Thymus (tissue), 11 donors: ENCODE measurements at regions not wholly inside any gene's neighbourhood (a gene's known extent, or its start where the extent isn't known, plus 50 kb on each side); places are given as distances from the start of the nearest gene placed in this dataset.
"Not testable (repeated sequence)": the region's sequence is repeated elsewhere in the genome, so short reads cannot be mapped to it uniquely, and the experiment has no call there.

Experiments
- DNase-seq, 9 donors: peaks; one replicate each; pipeline ENCODE4 v3.0.0-alpha.2; 2013; ENCODE audit warnings: low spot score in 9 of 9, low read depth in 6 of 9, missing footprints in 1 of 9
- H3K27ac ChIP-seq, 2 donors: one replicate each; pipeline ENCODE4 v1.5.1; 2013; ENCODE audit warnings: control low read depth in 1 of 2, low read depth in 1 of 2, low read length in 1 of 2, mild to moderate bottlenecking in 1 of 2, moderate library complexity in 1 of 2
- H3K27me3 ChIP-seq, 2 donors: one replicate each; pipeline ENCODE4 v1.5.1; 2013; ENCODE audit warnings: low read length in 1 of 2; ENCODE audit not compliant: control insufficient read depth in 2 of 2, insufficient read depth in 1 of 2
- H3K36me3 ChIP-seq, 2 donors: one replicate each; pipeline ENCODE4 v1.5.1; 2013; ENCODE audit warnings: low read length in 1 of 2, mild to moderate bottlenecking in 1 of 2, moderate library complexity in 1 of 2; ENCODE audit not compliant: control insufficient read depth in 2 of 2, insufficient read depth in 2 of 2
- H3K4me1 ChIP-seq, 2 donors: one replicate each; pipeline ENCODE4 v1.5.1; 2013; ENCODE audit warnings: low read length in 2 of 2; ENCODE audit not compliant: control insufficient read depth in 2 of 2, insufficient read depth in 2 of 2
- H3K4me3 ChIP-seq, 2 donors: one replicate each; pipeline ENCODE4 v1.5.1; 2013; ENCODE audit warnings: low read length in 2 of 2, control low read depth in 1 of 2, mild to moderate bottlenecking in 1 of 2
- H3K9me3 ChIP-seq, 2 donors: one replicate each; pipeline ENCODE4 v1.5.1; 2013; ENCODE audit warnings: low read length in 1 of 2, mild to moderate bottlenecking in 1 of 2; ENCODE audit not compliant: control insufficient read depth in 2 of 2, insufficient read depth in 1 of 2
- WGBS: extraction: QIAGEN DNeasy Blood & Tissue Kit; methylation state at CpG from one replicate; pipeline ENCODE4 v1.1.7; 2013; 5-methylcytosine and 5-hydroxymethylcytosine counted together
- donor health status: healthy.

GRCh38 chr10:83518779-83519178, 620.5 kb upstream of the GHITM start:
- 72% methylated on average over 4 of the region's 4 CpGs for WGBS
- Histone ChIP-seq H3K27ac (no peak overlapping the region), H3K9me3 (peaks cover 0 to 3% of the 10 kb centered on the region in 2 donors), H3K27me3 (no peaks in the 10 kb centered on the region), H3K4me3 (no peak overlapping the region), H3K36me3 (no peaks in the 10 kb centered on the region), H3K4me1 (no peaks in the 10 kb centered on the region)
- no peak for DNase-seq

GRCh38 chr10:83520386-83520785, 618.9 kb upstream of the GHITM start:
- H3K27me3 ChIP-seq, DNase-seq, H3K27ac ChIP-seq, H3K4me3 ChIP-seq, H3K9me3 ChIP-seq, H3K36me3 ChIP-seq, H3K4me1 ChIP-seq: not testable (repeated sequence)
- 93% methylated on average over 11 of the region's 11 CpGs for WGBS

- Histone ChIP-seq H3K4me3 (no peak overlapping the region), H3K4me1 (no peaks in the 10 kb centered on the region), H3K27ac (no peak overlapping the region), H3K9me3 (peaks cover 1 to 18% of the 10 kb centered on the region in 2 donors), H3K27me3 (no peaks in the 10 kb centered on the region), H3K36me3 (no peaks in the 10 kb centered on the region)
- DNase-seq = no peak
Observed at GRCh38 chr10:83522456-83522855, 616.9 kb upstream of the GHITM start.

- no peak overlapping the region for H3K4me3 ChIP-seq
- H3K36me3 ChIP-seq = no peaks in the 10 kb centered on the region
- H3K27me3 ChIP-seq = no peaks in the 10 kb centered on the region
- H3K9me3 ChIP-seq = peaks cover 1 to 18% of the 10 kb centered on the region in 2 donors
- no peak overlapping the region for H3K27ac ChIP-seq
- 86% methylated on average over 3 of the region's 3 CpGs for WGBS
- DNase-seq = no peak
- no peaks in the 10 kb centered on the region for H3K4me1 ChIP-seq
Observed at GRCh38 chr10:83522881-83523386, 616.4 kb upstream of the GHITM start.

GRCh38 chr10:83527934-83528333, 611.4 kb upstream of the GHITM start:
- no peaks in the 10 kb centered on the region for H3K27me3 ChIP-seq
- DNase-seq = no peak
- H3K36me3 ChIP-seq = no peaks in the 10 kb centered on the region
- peaks cover 1 to 15% of the 10 kb centered on the region in 2 donors for H3K9me3 ChIP-seq
- no peak overlapping the region for H3K4me3 ChIP-seq
- no peak overlapping the region for H3K27ac ChIP-seq
- no peaks in the 10 kb centered on the region for H3K4me1 ChIP-seq

GRCh38 chr10:83533290-83533689, 606.0 kb upstream of the GHITM start:
- H3K27ac ChIP-seq = no peak overlapping the region
- H3K36me3 ChIP-seq = no peaks in the 10 kb centered on the region
- no peak overlapping the region for H3K4me3 ChIP-seq
- WGBS = 31% methylated on average over 1 of the region's 1 CpG
- H3K27me3 ChIP-seq = no peaks in the 10 kb centered on the region
- H3K4me1 ChIP-seq = no peaks in the 10 kb centered on the region
- no peaks in the 10 kb centered on the region for H3K9me3 ChIP-seq
- no peak for DNase-seq

GRCh38 chr10:83536426-83536825, 602.9 kb upstream of the GHITM start:
- H3K4me3 ChIP-seq = no peak overlapping the region

GRCh38 chr10:83538047-83538446, 601.3 kb upstream of the GHITM start:
- H3K4me1 ChIP-seq = no peaks in the 10 kb centered on the region
- no peak overlapping the region for H3K27ac ChIP-seq
- no peaks in the 10 kb centered on the region for H3K9me3 ChIP-seq
- H3K36me3 ChIP-seq = no peaks in the 10 kb centered on the region
- DNase-seq = no peak
- no peak overlapping the region for H3K4me3 ChIP-seq
- H3K27me3 ChIP-seq = no peaks in the 10 kb centered on the region

More at GRCh38 chr10:83536426-83536825, 602.9 kb upstream of the GHITM start:
- no peak overlapping the region for H3K27ac ChIP-seq
- no peaks in the 10 kb centered on the region for H3K4me1 ChIP-seq
- no peak for DNase-seq
- WGBS = 92% methylated on average over 4 of the region's 4 CpGs
- H3K36me3 ChIP-seq = no peaks in the 10 kb centered on the region
- no peaks in the 10 kb centered on the region for H3K27me3 ChIP-seq
- no peaks in the 10 kb centered on the region for H3K9me3 ChIP-seq

GRCh38 chr10:83539528-83540308, 599.6 kb upstream of the GHITM start:
- no peak for DNase-seq
- Histone ChIP-seq H3K27ac (no peak overlapping the region), H3K4me1 (no peaks in the 10 kb centered on the region), H3K4me3 (no peak overlapping the region), H3K36me3 (no peaks in the 10 kb centered on the region), H3K27me3 (no peaks in the 10 kb centered on the region), H3K9me3 (no peaks in the 10 kb centered on the region)
- WGBS = 89% methylated on average over 2 of the region's 2 CpGs
